ENCODE measurements at regions not wholly inside any gene's neighbourhood (a gene's known extent, or its start where the extent isn't known, plus 50 kb on each side); places are given as distances from the start of the nearest gene placed in this dataset.

- TF ChIP-seq, protein P1, sequence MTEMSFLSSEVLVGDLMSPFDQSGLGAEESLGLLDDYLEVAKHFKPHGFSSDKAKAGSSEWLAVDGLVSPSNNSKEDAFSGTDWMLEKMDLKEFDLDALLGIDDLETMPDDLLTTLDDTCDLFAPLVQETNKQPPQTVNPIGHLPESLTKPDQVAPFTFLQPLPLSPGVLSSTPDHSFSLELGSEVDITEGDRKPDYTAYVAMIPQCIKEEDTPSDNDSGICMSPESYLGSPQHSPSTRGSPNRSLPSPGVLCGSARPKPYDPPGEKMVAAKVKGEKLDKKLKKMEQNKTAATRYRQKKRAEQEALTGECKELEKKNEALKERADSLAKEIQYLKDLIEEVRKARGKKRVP (CRISPR knock-in tag; IDR thresholded peaks at IDR 0.05): no peak
- TF ChIP-seq ZNF407 (IDR thresholded peaks at IDR 0.05; ENCODE audit: low read depth): no peak
- TF ChIP-seq KLF16 (IDR thresholded peaks at IDR 0.05): no peak
- no peak for TF ChIP-seq ZNF316 (IDR thresholded peaks at IDR 0.05)
- TF ChIP-seq, protein P2, sequence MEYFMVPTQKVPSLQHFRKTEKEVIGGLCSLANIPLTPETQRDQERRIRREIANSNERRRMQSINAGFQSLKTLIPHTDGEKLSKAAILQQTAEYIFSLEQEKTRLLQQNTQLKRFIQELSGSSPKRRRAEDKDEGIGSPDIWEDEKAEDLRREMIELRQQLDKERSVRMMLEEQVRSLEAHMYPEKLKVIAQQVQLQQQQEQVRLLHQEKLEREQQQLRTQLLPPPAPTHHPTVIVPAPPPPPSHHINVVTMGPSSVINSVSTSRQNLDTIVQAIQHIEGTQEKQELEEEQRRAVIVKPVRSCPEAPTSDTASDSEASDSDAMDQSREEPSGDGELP (CRISPR knock-in tag; IDR thresholded peaks at IDR 0.05; ENCODE audit: borderline replicate concordance): no peak
- TF ChIP-seq USF2 (CRISPR knock-in tag; IDR thresholded peaks at IDR 0.05): no peak
Measured at GRCh38 chr2:225207043-225207442, 164.8 kb upstream of the DOCK10 start (continued).
